SU-DHL-6 (cell line): ENCODE measurements at regions not wholly inside any gene's neighbourhood (a gene's known extent, or its start where the extent isn't known, plus 50 kb on each side); places are given as distances from the start of the nearest gene placed in this dataset.

Experiments
- EZH2phosphoT487 ChIP-seq: fragments of 200-600 bp; sonication (generic), shearing (Covaris generic); conservative IDR thresholded peaks from 2 replicates; pipeline ENCODE4 v1.6.1; 2018; ENCODE audit warnings: mild to moderate bottlenecking, antibody characterized with exemption, low read length, moderate library complexity, mixed read lengths
- TF ChIP-seq, protein P1 (sequence below): fragments of 200-600 bp; sonication (generic); IDR thresholded peaks from one replicate; pipeline ENCODE4 v1.5.1; 2017; ENCODE audit warnings: antibody characterized with exemption, mild to moderate bottlenecking, low read length, moderate library complexity; ENCODE audit not compliant: insufficient read depth, poor library complexity, severe bottlenecking

DNA sequence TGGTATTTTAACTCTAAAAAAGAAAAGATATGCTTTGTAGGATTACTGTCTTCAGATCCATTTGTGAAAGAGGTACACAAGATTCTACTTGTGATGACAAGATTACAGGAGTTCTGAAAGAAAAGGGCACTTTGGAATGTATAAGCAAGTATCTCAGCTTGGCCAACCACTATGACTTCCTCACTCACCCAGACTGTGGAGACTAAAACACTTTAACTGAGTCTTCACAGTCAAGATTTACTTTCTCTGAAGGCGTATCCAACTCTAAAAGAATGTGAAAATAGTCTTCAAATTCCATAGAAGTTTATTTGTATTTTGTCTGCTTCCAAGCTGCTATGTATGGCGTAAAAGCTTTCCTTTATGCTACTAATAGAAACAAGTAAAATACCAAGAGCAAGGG is 76.1 kb upstream of the SRRM3 start:
- TF ChIP-seq EZH2phosphoT487 = no peak
- TF ChIP-seq, protein P1, sequence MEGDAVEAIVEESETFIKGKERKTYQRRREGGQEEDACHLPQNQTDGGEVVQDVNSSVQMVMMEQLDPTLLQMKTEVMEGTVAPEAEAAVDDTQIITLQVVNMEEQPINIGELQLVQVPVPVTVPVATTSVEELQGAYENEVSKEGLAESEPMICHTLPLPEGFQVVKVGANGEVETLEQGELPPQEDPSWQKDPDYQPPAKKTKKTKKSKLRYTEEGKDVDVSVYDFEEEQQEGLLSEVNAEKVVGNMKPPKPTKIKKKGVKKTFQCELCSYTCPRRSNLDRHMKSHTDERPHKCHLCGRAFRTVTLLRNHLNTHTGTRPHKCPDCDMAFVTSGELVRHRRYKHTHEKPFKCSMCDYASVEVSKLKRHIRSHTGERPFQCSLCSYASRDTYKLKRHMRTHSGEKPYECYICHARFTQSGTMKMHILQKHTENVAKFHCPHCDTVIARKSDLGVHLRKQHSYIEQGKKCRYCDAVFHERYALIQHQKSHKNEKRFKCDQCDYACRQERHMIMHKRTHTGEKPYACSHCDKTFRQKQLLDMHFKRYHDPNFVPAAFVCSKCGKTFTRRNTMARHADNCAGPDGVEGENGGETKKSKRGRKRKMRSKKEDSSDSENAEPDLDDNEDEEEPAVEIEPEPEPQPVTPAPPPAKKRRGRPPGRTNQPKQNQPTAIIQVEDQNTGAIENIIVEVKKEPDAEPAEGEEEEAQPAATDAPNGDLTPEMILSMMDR = no peak
